ENCODE measurements at regions not wholly inside any gene's neighbourhood (a gene's known extent, or its start where the extent isn't known, plus 50 kb on each side); places are given as distances from the start of the nearest gene placed in this dataset.

GRCh38 chr4:13710246-13710885, 82.8 kb upstream of the BOD1L1 start:
- Histone ChIP-seq H3K4me1 (peaks cover 0 to 21% (median 10%) of the 10 kb centered on the region in 4 donors), H3K27ac (no peak overlapping the region), H3K9me3 (no peaks in the 10 kb centered on the region), H3K27me3 (no peaks in the 10 kb centered on the region), H3K36me3 (no peaks in the 10 kb centered on the region), H3K4me3 (no peak overlapping the region)
- 48% methylated on average over 7 of the region's 8 CpGs for WGBS (ENCODE audit: insufficient coverage, low coverage, low lambda C conversion rate, missing lambda C conversion rate)
- peak in 1 of 3 donors; percentile 57 for DNase-seq
- TF ChIP-seq POLR2A (IDR thresholded peaks at IDR 0.05) (no peak), CTCF (IDR thresholded peaks at IDR 0.05) (no peak)
- intact Hi-C loops (cut with DNase I): no loop called here
- peak; percentile 17 to 85 (median 67) for ATAC-seq

- H3K9me3 ChIP-seq: no peaks in the 10 kb centered on the region
- ATAC-seq (no peak), DNase-seq (no peak)
- 75% methylated on average over 5 of the region's 5 CpGs for WGBS (ENCODE audit: insufficient coverage, low coverage, low lambda C conversion rate, missing lambda C conversion rate)
- no peak overlapping the region for H3K4me3 ChIP-seq
- no peaks in the 10 kb centered on the region for H3K36me3 ChIP-seq
- TF ChIP-seq CTCF (IDR thresholded peaks at IDR 0.05): no peak
- no peak for TF ChIP-seq POLR2A (IDR thresholded peaks at IDR 0.05)
- H3K4me1 ChIP-seq: peaks cover 0 to 12% (median 5%) of the 10 kb centered on the region in 4 donors
- H3K27ac ChIP-seq: no peak overlapping the region
- H3K27me3 ChIP-seq: no peaks in the 10 kb centered on the region
- intact Hi-C loops (cut with DNase I): no loop called here
These were observed 83.8 kb upstream of the BOD1L1 start for GRCh38 chr4:13711233-13711785.

GRCh38 chr4:13721894-13722293, 94.4 kb upstream of the BOD1L1 start:
- Histone ChIP-seq H3K4me1 (no peaks in the 10 kb centered on the region), H3K4me3 (no peak overlapping the region), H3K27ac (no peak overlapping the region), H3K27me3 (no peaks in the 10 kb centered on the region), H3K9me3 (no peaks in the 10 kb centered on the region), H3K36me3 (no peaks in the 10 kb centered on the region)
- 21% methylated on average over 2 of the region's 2 CpGs for WGBS (ENCODE audit: insufficient coverage, low coverage, low lambda C conversion rate, missing lambda C conversion rate)
- TF ChIP-seq CTCF (IDR thresholded peaks at IDR 0.05) (no peak), POLR2A (IDR thresholded peaks at IDR 0.05) (no peak)
- no peak for ATAC-seq
- intact Hi-C loops (cut with DNase I): no loop called here
- DNase-seq: no peak

- DNase-seq (no peak), ATAC-seq (no peak)
- TF ChIP-seq POLR2A (IDR thresholded peaks at IDR 0.05): no peak
- no peak for TF ChIP-seq CTCF (IDR thresholded peaks at IDR 0.05)
- Histone ChIP-seq H3K9me3 (no peaks in the 10 kb centered on the region), H3K27ac (no peak overlapping the region), H3K27me3 (no peaks in the 10 kb centered on the region), H3K4me1 (no peaks in the 10 kb centered on the region), H3K4me3 (no peak overlapping the region), H3K36me3 (no peaks in the 10 kb centered on the region)
- intact Hi-C loops (cut with DNase I): no loop called here
- WGBS (ENCODE audit: insufficient coverage, low coverage, low lambda C conversion rate, missing lambda C conversion rate): 91% methylated on average over 1 of the region's 1 CpG
These were observed 95.1 kb upstream of the BOD1L1 start for GRCh38 chr4:13722649-13723048.
